ENCODE measurements at regions not wholly inside any gene's neighbourhood (a gene's known extent, or its start where the extent isn't known, plus 50 kb on each side); places are given as distances from the start of the nearest gene placed in this dataset.

- TF ChIP-seq RAD21 (CRISPR knock-in tag; IDR thresholded peaks at IDR 0.05): peak; percentile 19; the same call in 1 of the 2 replicates
- no peak for TF ChIP-seq THYN1 (CRISPR knock-in tag; IDR thresholded peaks at IDR 0.05; ENCODE audit: borderline replicate concordance, low read depth)
- no peak for TF ChIP-seq SRSF9 (IDR thresholded peaks at IDR 0.05; ENCODE audit: borderline replicate concordance, insufficient read depth, low read depth, low read length, poor library complexity, severe bottlenecking)
- 0 out of 2 replicates have a peak, but pooled peaks have one; percentile 25 for TF ChIP-seq ZNF629 (CRISPR knock-in tag; conservative IDR thresholded peaks at IDR 0.05)
- TF ChIP-seq FOXO1 (CRISPR knock-in tag; IDR thresholded peaks at IDR 0.05): peak; percentile 10; the same call in 1 of the 2 replicates
- TF ChIP-seq MAFF (IDR thresholded peaks at IDR 0.05; ENCODE audit: low read depth, low read length): no peak
- no peak for TF ChIP-seq RFX3 (CRISPR knock-in tag; IDR thresholded peaks at IDR 0.05)
- TF ChIP-seq ZNF746 (CRISPR knock-in tag; IDR thresholded peaks at IDR 0.05): no peak
- no peak for TF ChIP-seq PAF1 (CRISPR knock-in tag; IDR thresholded peaks at IDR 0.05)
- no peak for TF ChIP-seq IKZF5 (CRISPR knock-in tag; IDR thresholded peaks at IDR 0.05)
- TF ChIP-seq, protein P1, sequence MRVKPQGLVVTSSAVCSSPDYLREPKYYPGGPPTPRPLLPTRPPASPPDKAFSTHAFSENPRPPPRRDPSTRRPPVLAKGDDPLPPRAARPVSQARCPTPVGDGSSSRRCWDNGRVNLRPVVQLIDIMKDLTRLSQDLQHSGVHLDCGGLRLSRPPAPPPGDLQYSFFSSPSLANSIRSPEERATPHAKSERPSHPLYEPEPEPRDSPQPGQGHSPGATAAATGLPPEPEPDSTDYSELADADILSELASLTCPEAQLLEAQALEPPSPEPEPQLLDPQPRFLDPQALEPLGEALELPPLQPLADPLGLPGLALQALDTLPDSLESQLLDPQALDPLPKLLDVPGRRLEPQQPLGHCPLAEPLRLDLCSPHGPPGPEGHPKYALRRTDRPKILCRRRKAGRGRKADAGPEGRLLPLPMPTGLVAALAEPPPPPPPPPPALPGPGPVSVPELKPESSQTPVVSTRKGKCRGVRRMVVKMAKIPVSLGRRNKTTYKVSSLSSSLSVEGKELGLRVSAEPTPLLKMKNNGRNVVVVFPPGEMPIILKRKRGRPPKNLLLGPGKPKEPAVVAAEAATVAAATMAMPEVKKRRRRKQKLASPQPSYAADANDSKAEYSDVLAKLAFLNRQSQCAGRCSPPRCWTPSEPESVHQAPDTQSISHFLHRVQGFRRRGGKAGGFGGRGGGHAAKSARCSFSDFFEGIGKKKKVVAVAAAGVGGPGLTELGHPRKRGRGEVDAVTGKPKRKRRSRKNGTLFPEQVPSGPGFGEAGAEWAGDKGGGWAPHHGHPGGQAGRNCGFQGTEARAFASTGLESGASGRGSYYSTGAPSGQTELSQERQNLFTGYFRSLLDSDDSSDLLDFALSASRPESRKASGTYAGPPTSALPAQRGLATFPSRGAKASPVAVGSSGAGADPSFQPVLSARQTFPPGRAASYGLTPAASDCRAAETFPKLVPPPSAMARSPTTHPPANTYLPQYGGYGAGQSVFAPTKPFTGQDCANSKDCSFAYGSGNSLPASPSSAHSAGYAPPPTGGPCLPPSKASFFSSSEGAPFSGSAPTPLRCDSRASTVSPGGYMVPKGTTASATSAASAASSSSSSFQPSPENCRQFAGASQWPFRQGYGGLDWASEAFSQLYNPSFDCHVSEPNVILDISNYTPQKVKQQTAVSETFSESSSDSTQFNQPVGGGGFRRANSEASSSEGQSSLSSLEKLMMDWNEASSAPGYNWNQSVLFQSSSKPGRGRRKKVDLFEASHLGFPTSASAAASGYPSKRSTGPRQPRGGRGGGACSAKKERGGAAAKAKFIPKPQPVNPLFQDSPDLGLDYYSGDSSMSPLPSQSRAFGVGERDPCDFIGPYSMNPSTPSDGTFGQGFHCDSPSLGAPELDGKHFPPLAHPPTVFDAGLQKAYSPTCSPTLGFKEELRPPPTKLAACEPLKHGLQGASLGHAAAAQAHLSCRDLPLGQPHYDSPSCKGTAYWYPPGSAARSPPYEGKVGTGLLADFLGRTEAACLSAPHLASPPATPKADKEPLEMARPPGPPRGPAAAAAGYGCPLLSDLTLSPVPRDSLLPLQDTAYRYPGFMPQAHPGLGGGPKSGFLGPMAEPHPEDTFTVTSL (CRISPR knock-in tag; IDR thresholded peaks at IDR 0.05; ENCODE audit: borderline replicate concordance): no peak
- TF ChIP-seq SOX13 (IDR thresholded peaks at IDR 0.05): no peak
- peak in 1 of 2 experiments; percentile 54; a peak in 1 of 4 replicates for TF ChIP-seq SOX13 (CRISPR knock-in tag; conservative IDR thresholded peaks at IDR 0.05 in 1 of 2, IDR thresholded peaks at IDR 0.05 in 1 of 2)
- TF ChIP-seq BHLHE40 (IDR thresholded peaks at IDR 0.05; ENCODE audit: low read length): peak; percentile 94
- TF ChIP-seq ZNF367 (CRISPR knock-in tag; IDR thresholded peaks at IDR 0.05; ENCODE audit: borderline replicate concordance): 0 out of 2 replicates have a peak, but pooled peaks have one; percentile 49
- TF ChIP-seq TBP (CRISPR knock-in tag; IDR thresholded peaks at IDR 0.05): no peak
- no peak for TF ChIP-seq KDM4B (CRISPR knock-in tag; IDR thresholded peaks at IDR 0.05)
- 0 out of 2 replicates have a peak, but pooled peaks have one; percentile 26 for TF ChIP-seq ZBTB42 (CRISPR knock-in tag; IDR thresholded peaks at IDR 0.05)
- TF ChIP-seq RBM39 (IDR thresholded peaks at IDR 0.05; ENCODE audit: low read depth, low read length, poor library complexity, severe bottlenecking): peak; percentile 11
- TF ChIP-seq MTA3 (CRISPR knock-in tag; IDR thresholded peaks at IDR 0.05): no peak
- no peak for TF ChIP-seq FOXP1 (IDR thresholded peaks at IDR 0.05)
- peak; percentile 57 for TF ChIP-seq FOXP1 (CRISPR knock-in tag; IDR thresholded peaks at IDR 0.05)
- no peak for TF ChIP-seq ZC3H4 (CRISPR knock-in tag; IDR thresholded peaks at IDR 0.05; ENCODE audit: borderline replicate concordance)
- TF ChIP-seq SP4 (CRISPR knock-in tag; IDR thresholded peaks at IDR 0.05): no peak
- TF ChIP-seq NCOA5 (CRISPR knock-in tag; IDR thresholded peaks at IDR 0.05): no peak
- TF ChIP-seq ZNF451 (CRISPR knock-in tag; IDR thresholded peaks at IDR 0.05): no peak; the same call in 1 of the 2 replicates
- TF ChIP-seq ZNF296 (CRISPR knock-in tag; conservative IDR thresholded peaks at IDR 0.05): peak; percentile 62; the same call in 1 of the 2 replicates
Measured at GRCh38 chr16:85523602-85524364, 89.3 kb upstream of the GSE1 start (continued).
